Retinal pigment epithelial cell (primary cell): ENCODE measurements at regions not wholly inside any gene's neighbourhood (a gene's known extent, or its start where the extent isn't known, plus 50 kb on each side); places are given as distances from the start of the nearest gene placed in this dataset.
A peak's percentile ranks its signal among the peaks of the same experiment; 100 is the strongest.

Experiments used
- DNase-seq: peaks from one replicate; pipeline ENCODE4 v3.0.0-alpha.2; 2010; ENCODE audit warnings: low read depth
- H3K4me3 ChIP-seq: 2 replicates; pipeline ENCODE4 v1.5.1; 2011; ENCODE audit warnings: mild to moderate bottlenecking, low read length, control low read depth, moderate library complexity
- TF ChIP-seq, protein P1 (sequence below): conservative IDR thresholded peaks from 2 replicates; pipeline ENCODE4 v1.5.1; 2011; ENCODE audit warnings: low read depth, low read length, control low read depth, inconsistent platforms

DNA sequence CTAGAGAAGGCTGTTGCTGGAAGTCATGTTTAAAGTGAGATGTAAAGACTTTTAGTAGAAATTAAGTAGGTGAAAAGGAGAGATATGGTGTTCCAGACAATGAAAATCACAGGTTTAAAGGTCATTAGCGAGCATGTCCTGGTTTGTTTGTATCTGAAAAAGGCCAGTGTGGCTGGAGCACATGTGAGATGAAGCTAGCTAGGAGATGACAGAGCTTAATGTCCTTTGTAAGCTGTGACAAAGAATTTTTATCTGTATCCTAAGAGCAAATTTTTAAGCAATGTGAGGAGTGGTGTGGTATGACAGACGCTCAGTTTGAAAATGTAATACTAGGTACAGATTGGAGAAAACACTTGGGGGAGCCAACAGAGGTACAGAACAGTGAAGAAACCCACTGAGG is 567.2 kb upstream of the ARRDC3 start:
- TF ChIP-seq, protein P1, sequence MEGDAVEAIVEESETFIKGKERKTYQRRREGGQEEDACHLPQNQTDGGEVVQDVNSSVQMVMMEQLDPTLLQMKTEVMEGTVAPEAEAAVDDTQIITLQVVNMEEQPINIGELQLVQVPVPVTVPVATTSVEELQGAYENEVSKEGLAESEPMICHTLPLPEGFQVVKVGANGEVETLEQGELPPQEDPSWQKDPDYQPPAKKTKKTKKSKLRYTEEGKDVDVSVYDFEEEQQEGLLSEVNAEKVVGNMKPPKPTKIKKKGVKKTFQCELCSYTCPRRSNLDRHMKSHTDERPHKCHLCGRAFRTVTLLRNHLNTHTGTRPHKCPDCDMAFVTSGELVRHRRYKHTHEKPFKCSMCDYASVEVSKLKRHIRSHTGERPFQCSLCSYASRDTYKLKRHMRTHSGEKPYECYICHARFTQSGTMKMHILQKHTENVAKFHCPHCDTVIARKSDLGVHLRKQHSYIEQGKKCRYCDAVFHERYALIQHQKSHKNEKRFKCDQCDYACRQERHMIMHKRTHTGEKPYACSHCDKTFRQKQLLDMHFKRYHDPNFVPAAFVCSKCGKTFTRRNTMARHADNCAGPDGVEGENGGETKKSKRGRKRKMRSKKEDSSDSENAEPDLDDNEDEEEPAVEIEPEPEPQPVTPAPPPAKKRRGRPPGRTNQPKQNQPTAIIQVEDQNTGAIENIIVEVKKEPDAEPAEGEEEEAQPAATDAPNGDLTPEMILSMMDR, result no peak
- no peak overlapping the region for H3K4me3 ChIP-seq
- DNase-seq, result no peak

DNA sequence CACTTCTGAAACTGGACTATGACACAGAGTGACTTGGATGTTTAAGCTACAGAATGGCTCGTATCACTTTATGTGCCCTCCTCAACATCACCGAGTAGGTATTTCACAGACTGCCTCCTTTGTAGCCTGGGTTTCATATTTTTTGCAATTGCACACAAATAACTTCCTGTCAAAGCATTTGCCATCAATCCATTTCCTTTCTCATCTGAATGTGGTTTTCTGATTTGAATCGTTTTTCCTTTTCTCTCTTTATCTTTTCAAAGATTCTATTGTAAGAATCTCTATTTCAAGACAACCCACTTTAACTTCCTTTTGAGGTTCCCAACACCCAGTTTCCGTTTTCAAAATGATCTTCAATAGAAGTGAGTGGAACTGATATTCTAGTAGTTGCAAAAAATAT is 563.8 kb upstream of the ARRDC3 start:
- H3K4me3 ChIP-seq, result no peak overlapping the region
- DNase-seq, result no peak
- TF ChIP-seq, protein P1, result no peak

DNA sequence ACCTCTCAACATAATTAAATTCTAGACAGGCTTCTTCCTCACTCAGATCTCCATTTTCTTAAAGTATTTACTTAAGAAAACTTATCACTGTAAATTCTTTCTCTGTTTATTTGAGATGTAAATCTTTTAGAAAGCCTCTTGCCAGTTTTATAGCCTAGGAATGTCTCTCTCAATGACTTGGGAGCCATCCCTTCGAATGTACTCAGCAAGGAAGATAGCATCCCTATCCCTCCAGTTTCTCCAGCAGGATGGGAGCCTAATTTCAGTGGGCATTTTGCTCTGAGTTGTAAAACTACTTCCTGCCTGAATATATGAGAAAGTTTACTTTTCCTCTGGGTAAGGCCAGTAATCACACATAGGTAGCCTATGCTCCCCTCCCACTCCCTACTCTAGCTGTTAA is 558.5 kb upstream of the ARRDC3 start:
- TF ChIP-seq, protein P1, result no peak
- DNase-seq, result no peak
- H3K4me3 ChIP-seq, result no peak overlapping the region

DNA sequence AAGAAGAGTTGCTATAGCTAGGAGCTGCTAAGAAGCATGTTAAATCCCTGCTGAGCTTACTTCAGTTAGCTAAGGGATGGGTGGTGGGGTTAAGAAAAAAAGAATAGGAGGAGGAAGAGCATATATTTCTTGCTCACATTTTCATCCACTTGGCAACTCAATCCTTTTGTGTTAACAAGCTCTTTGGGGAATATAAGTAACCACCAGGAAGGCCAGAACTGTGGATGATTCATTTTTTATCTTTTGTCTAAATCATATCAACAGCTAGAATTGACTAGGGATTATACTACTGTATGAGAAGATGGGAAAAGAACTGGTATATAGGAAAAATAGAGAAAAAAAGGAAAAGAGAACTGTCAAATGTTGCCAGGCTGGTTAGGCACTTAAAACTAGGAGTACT is 555.3 kb upstream of the ARRDC3 start:
- DNase-seq, result no peak
- TF ChIP-seq, protein P1, result no peak
- no peak overlapping the region for H3K4me3 ChIP-seq

DNA sequence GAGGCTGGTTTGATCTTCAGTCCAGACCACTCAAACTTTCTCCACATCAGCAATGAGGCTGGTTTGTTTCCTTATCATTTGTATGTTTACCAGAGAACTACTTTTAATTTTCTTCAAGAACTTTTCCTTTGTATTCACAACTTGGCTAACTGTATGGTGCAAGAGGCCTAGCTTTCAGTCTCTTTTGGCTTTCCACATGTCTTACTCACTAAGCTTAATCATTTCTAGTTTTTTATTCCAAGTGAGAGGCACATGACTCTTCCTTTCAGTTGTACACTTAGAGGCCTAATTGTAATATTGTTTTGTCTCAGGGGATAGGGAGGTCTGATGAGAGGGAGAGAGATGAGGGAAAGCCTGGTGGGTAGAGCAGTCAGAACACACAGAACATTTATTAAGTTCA is 554.0 kb upstream of the ARRDC3 start:
- peak; percentile 25 for DNase-seq
- TF ChIP-seq, protein P1, result no peak
- H3K4me3 ChIP-seq, result no peak overlapping the region

DNA sequence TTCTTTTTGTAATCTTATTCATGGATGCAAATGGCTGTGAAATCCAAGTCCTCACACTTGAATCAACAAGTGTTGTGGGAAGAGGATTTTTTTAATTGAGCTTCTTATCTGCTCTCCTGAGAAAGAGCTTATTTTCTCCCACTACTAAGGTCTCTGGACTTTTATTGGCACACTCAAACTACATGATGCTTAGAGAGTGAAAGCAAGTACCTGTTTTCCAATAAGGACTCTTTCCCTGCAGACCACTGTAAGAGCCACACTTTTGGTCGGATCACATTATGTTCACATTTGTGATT is 546.4 kb upstream of the ARRDC3 start:
- TF ChIP-seq, protein P1, result no peak
- no peak overlapping the region for H3K4me3 ChIP-seq
- DNase-seq, result no peak

DNA sequence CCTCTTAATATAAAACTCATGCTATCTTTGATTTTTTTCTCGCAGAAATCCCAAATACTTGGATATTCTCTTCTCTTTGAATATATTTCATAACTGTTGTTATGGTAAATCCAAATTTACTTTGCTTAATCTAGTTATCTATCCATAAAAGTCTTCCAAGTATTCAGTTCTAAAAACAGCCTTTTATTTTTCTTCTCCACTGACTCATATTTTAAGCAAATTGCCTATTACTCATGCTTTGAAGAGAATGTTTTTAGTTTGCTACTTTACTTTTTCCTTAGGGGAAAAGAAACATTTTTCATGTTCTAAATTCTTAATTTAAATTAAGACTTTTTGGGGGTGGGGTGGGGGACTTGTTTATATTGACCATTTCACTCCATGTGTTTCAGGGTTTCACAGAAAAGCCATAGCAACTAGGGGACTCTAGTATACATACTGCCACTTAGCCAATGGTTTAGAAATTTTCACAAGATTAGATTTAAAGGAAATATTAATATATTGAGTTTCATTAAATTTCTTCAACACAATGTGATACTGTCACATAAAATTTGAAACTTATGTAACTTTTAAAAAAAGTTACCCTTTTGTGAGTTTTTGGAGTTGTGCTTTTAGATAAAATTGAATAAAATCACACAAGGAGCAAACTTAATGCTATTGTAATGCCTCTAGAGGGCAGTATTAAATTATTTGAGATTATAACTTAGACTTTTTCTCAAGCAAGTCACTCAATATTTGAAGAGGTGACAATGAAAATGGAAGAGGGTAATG is 545.8 kb upstream of the ARRDC3 start:
- no peak for DNase-seq
- no peak overlapping the region for H3K4me3 ChIP-seq
- TF ChIP-seq, protein P1, result peak; percentile 52
